B cell (primary cell): ENCODE measurements at regions not wholly inside any gene's neighbourhood (a gene's known extent, or its start where the extent isn't known, plus 50 kb on each side); places are given as distances from the start of the nearest gene placed in this dataset.

Experiments
- EZH2 ChIP-seq: IDR thresholded peaks from 2 replicates; pipeline ENCODE4 v1.6.1; 2012; ENCODE audit warnings: borderline replicate concordance, low read depth, mild to moderate bottlenecking, moderate library complexity, low read length; ENCODE audit not compliant: insufficient read depth, poor library complexity, severe bottlenecking
- TF ChIP-seq, protein P1 (sequence below): fragments of 200-600 bp; IDR thresholded peaks from one replicate; pipeline ENCODE4 v1.8.0; 2022; ENCODE audit warnings: antibody characterized with exemption, mild to moderate bottlenecking

DNA sequence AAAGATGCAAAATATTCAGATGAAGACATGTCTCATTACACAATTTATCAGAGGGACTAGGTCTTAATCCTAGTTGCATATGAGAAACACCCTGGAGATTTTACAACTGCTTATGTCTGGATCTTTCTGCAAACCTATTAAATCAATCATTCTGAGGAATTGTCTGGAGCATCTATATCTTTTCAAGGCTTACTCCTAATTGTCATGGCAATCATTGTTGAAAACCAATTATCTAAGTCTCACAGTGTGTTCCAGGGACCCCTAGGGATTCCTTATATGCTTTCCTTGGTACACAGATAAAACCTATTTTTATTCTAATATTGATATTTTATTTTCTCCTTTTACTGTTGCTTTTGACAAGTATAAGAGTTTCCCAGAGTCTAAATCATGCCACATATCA, 696.9 kb upstream of the EYS start:
- no peak for TF ChIP-seq EZH2
- TF ChIP-seq, protein P1, sequence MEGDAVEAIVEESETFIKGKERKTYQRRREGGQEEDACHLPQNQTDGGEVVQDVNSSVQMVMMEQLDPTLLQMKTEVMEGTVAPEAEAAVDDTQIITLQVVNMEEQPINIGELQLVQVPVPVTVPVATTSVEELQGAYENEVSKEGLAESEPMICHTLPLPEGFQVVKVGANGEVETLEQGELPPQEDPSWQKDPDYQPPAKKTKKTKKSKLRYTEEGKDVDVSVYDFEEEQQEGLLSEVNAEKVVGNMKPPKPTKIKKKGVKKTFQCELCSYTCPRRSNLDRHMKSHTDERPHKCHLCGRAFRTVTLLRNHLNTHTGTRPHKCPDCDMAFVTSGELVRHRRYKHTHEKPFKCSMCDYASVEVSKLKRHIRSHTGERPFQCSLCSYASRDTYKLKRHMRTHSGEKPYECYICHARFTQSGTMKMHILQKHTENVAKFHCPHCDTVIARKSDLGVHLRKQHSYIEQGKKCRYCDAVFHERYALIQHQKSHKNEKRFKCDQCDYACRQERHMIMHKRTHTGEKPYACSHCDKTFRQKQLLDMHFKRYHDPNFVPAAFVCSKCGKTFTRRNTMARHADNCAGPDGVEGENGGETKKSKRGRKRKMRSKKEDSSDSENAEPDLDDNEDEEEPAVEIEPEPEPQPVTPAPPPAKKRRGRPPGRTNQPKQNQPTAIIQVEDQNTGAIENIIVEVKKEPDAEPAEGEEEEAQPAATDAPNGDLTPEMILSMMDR = no peak
